HFF-Myc (cell line): ENCODE measurements at regions not wholly inside any gene's neighbourhood (a gene's known extent, or its start where the extent isn't known, plus 50 kb on each side); places are given as distances from the start of the nearest gene placed in this dataset.

Experiments
- DNase-seq: peaks from one replicate; pipeline ENCODE4 v3.0.0-alpha.2; 2011; ENCODE audit warnings: low read depth; ENCODE audit errors: extremely low read depth
- H3K4me3 ChIP-seq: replicated peaks from 2 replicates; pipeline ENCODE4 v1.5.1; 2011; ENCODE audit warnings: low read depth, mild to moderate bottlenecking, control low read depth, low read length
- TF ChIP-seq, protein P1 (sequence below): IDR thresholded peaks from 2 replicates; pipeline ENCODE4 v1.5.1; 2012; ENCODE audit warnings: mild to moderate bottlenecking, low read depth, low read length, control low read depth; ENCODE audit errors: missing control alignments

GRCh38 chr5:98193921-98194760 is 579.3 kb upstream of the RGMB start:
- TF ChIP-seq, protein P1, sequence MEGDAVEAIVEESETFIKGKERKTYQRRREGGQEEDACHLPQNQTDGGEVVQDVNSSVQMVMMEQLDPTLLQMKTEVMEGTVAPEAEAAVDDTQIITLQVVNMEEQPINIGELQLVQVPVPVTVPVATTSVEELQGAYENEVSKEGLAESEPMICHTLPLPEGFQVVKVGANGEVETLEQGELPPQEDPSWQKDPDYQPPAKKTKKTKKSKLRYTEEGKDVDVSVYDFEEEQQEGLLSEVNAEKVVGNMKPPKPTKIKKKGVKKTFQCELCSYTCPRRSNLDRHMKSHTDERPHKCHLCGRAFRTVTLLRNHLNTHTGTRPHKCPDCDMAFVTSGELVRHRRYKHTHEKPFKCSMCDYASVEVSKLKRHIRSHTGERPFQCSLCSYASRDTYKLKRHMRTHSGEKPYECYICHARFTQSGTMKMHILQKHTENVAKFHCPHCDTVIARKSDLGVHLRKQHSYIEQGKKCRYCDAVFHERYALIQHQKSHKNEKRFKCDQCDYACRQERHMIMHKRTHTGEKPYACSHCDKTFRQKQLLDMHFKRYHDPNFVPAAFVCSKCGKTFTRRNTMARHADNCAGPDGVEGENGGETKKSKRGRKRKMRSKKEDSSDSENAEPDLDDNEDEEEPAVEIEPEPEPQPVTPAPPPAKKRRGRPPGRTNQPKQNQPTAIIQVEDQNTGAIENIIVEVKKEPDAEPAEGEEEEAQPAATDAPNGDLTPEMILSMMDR = no peak
- no peak overlapping the region for H3K4me3 ChIP-seq
- no peak for DNase-seq

GRCh38 chr5:98200726-98201541 is 572.5 kb upstream of the RGMB start:
- DNase-seq = no peak
- no peak overlapping the region for H3K4me3 ChIP-seq
- TF ChIP-seq, protein P1 = no peak

DNA sequence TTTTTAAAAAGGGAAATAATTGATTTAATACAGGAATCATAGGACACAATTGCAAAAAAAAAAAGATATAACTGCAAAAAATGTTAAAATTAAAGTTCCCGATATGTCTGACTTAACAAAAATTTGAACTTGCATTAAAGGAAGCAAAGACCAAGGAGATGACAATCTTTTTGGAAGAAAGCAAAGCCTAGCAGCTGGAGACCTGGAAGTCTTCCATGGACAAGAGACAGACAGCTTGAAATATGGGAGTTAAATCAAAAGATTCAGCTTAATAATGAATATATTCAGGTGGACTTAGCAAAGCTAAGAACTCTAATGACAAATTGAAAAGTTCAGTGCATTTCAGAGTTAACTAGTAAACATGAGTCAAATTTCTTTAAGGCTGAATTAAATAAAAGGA is 568.7 kb upstream of the RGMB start:
- DNase-seq = no peak
- TF ChIP-seq, protein P1 = no peak
- H3K4me3 ChIP-seq = no peak overlapping the region

- TF ChIP-seq, protein P1 = no peak
- no peak overlapping the region for H3K4me3 ChIP-seq
- no peak for DNase-seq
These were observed 567.6 kb upstream of the RGMB start for GRCh38 chr5:98205691-98206461.

GRCh38 chr5:98206566-98206965 is 566.9 kb upstream of the RGMB start:
- H3K4me3 ChIP-seq = no peak overlapping the region
- no peak for DNase-seq
- TF ChIP-seq, protein P1 = no peak

- TF ChIP-seq, protein P1 = no peak
- no peak overlapping the region for H3K4me3 ChIP-seq
- no peak for DNase-seq
These were observed 564.0 kb upstream of the RGMB start for GRCh38 chr5:98209418-98209817.
